Esophagus squamous epithelium (tissue), 5 donors: ENCODE measurements at regions not wholly inside any gene's neighbourhood (a gene's known extent, or its start where the extent isn't known, plus 50 kb on each side); places are given as distances from the start of the nearest gene placed in this dataset.
"Not testable (repeated sequence)": the region's sequence is repeated elsewhere in the genome, so short reads cannot be mapped to it uniquely, and the experiment has no call there.

Experiments
- DNase-seq: peaks from one replicate; lab custom pipeline; 2025; lab: John Stamatoyannopoulos, UW
- H3K27ac ChIP-seq, 4 donors: fragments of 200-600 bp; sonication (generic); one replicate each; pipeline ENCODE4 v1.5.1; 2016 to 2019; ENCODE audit warnings: mild to moderate bottlenecking in 1 of 4
- H3K27me3 ChIP-seq, 4 donors: fragments of 200-600 bp; sonication (generic); 1 replicate in 3 of 4; 2 replicates in 1 of 4; pipeline versions ENCODE4 v1.5.1 to v1.6.0; 2017 to 2021; ENCODE audit warnings: antibody characterized with exemption in 1 of 4
- H3K36me3 ChIP-seq, 3 donors: fragments of 200-600 bp; sonication (generic); one replicate each; pipeline ENCODE4 v1.5.1; 2016 to 2019
- H3K4me1 ChIP-seq, 3 donors: fragments of 200-600 bp; sonication (generic); one replicate each; pipeline ENCODE4 v1.5.1; 2017 to 2019
- H3K4me3 ChIP-seq, 4 donors: fragments of 200-600 bp; sonication (generic); 1 replicate in 3 of 4; 2 replicates in 1 of 4; pipeline ENCODE4 v1.5.1; 2016 to 2019; ENCODE audit warnings: mild to moderate bottlenecking in 2 of 4, moderate library complexity in 1 of 4
- H3K9me3 ChIP-seq, 3 donors: fragments of 200-600 bp; sonication (generic); one replicate each; pipeline ENCODE4 v1.5.1; 2016 to 2019
- CTCF ChIP-seq, 6 experiments: fragments of 450-650 bp in 4 of 6; fragments of 200-600 bp in 2 of 6; sonication (generic) in 2 of 6; IDR thresholded peaks; one replicate each; pipeline ENCODE4 v1.5.1; 2016 to 2019; ENCODE audit warnings: antibody characterized with exemption in 6 of 6, mild to moderate bottlenecking in 4 of 6, moderate library complexity in 4 of 6
- POLR2A ChIP-seq, 4 donors: fragments of 450-650 bp; IDR thresholded peaks; one replicate each; pipeline ENCODE4 v1.6.1; 2017; ENCODE audit warnings: antibody characterized with exemption in 4 of 4, mild to moderate bottlenecking in 4 of 4, moderate library complexity in 3 of 4
- WGBS, 2 donors: methylation state at CpG; one replicate each; pipeline ENCODE4 v1.1.5; 2018; 5-methylcytosine and 5-hydroxymethylcytosine counted together
- intact Hi-C: fragments of 100-400 bp; cut with DNase I; formaldehyde crosslinking; loops from one replicate; pipeline ENCODE4 v1.15.0; 2022
- donor health status: DM: yes; HTN: yes; CAD: no.

GRCh38 chr11:33994937-33995336 lies 56.6 kb upstream of the CAPRIN1 start:
- 80 to 89% methylated on average over 2 of the region's 2 CpGs for WGBS, 2 donors
- intact Hi-C loops = loop anchor here (5.0 kb wide), 2 partner anchors 112 to 362 kb away; partner anchors contain the start of genes ABTB2 and NAT10
- no peak for DNase-seq
- no peak overlapping the region for H3K4me3 ChIP-seq
- H3K36me3 ChIP-seq = no peaks in the 10 kb centered on the region
- no peak overlapping the region for H3K27ac ChIP-seq
- H3K9me3 ChIP-seq = no peaks in the 10 kb centered on the region
- H3K4me1 ChIP-seq = peaks cover 0 to 16% (median 9%) of the 10 kb centered on the region in 3 donors
- peaks cover 0 to 7% (median 0%) of the 10 kb centered on the region in 4 donors for H3K27me3 ChIP-seq
- TF ChIP-seq CTCF (IDR thresholded peaks at IDR 0.05) (no peak), POLR2A (IDR thresholded peaks at IDR 0.05) (no peak)

GRCh38 chr11:33991136-33991535 lies 60.4 kb upstream of the CAPRIN1 start:
- WGBS, 2 donors = 81 to 82% methylated on average over 5 to 8 of the region's 13 CpGs
- H3K36me3 ChIP-seq, H3K4me1 ChIP-seq, H3K27ac ChIP-seq, H3K4me3 ChIP-seq, H3K9me3 ChIP-seq, H3K27me3 ChIP-seq, intact Hi-C loops, DNase-seq: not testable (repeated sequence)

GRCh38 chr11:33990131-33990530 lies 61.4 kb upstream of the CAPRIN1 start:
- H3K27me3 ChIP-seq, intact Hi-C loops, H3K4me1 ChIP-seq, H3K27ac ChIP-seq, H3K36me3 ChIP-seq, H3K4me3 ChIP-seq, H3K9me3 ChIP-seq, DNase-seq: not testable (repeated sequence)
- no CpG with 5 or more reads among the region's 32 CpGs for WGBS, 2 donors

GRCh38 chr11:33989461-33989860 lies 62.1 kb upstream of the CAPRIN1 start:
- TF ChIP-seq POLR2A (IDR thresholded peaks at IDR 0.05) (no peak), CTCF (IDR thresholded peaks at IDR 0.05) (no peak)
- DNase-seq = no peak
- H3K36me3 ChIP-seq = no peaks in the 10 kb centered on the region
- H3K27me3 ChIP-seq = no peaks in the 10 kb centered on the region
- no peak overlapping the region for H3K27ac ChIP-seq
- H3K4me1 ChIP-seq = no peaks in the 10 kb centered on the region
- 79% methylated on average over 7 of the region's 7 CpGs for WGBS, 2 donors
- H3K9me3 ChIP-seq = no peaks in the 10 kb centered on the region
- no peak overlapping the region for H3K4me3 ChIP-seq
- intact Hi-C loops = no loop called here

DNA sequence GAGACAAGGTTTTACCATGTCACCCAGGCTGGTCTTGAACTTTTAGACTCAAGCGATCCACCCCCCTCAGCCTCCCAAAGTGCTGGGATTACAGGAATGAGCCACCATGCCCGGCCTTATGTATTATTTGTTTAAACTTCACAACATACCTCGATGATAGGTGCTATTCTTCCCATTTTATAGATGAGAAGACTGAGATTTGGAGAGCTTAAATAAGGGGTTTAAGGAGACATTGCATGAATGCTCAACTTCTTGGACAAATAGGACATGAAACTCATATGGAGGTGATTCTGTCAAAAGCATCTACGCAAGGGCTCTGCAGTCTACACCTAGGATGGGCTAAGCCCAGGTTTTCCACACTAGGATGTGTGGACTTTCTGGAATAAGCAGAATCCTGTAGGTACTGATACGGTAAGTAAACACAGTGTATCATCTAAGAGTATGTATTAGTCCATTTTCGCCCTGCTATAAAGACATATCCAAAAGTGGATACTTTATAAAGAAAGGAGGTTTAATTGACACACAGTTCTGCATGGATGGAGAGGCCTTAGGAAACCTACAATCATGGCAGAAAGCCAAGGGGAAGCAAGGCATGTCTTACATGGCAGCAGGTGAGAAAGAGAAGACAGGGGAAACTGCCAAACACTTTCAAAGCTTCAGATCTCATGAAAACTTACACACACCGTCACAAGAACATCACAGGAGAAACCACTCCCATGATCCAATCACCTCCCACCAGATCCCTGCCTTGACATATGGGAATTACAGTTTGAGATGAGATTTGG lies 62.8 kb upstream of the CAPRIN1 start:
- Histone ChIP-seq H3K9me3 (no peaks in the 10 kb centered on the region), H3K36me3 (no peaks in the 10 kb centered on the region), H3K4me3 (no peak overlapping the region), H3K27me3 (no peaks in the 10 kb centered on the region), H3K4me1 (no peaks in the 10 kb centered on the region), H3K27ac (no peak overlapping the region)
- intact Hi-C loops = no loop called here
- DNase-seq = no peak
- TF ChIP-seq POLR2A (IDR thresholded peaks at IDR 0.05) = no peak
- no peak for TF ChIP-seq CTCF (IDR thresholded peaks at IDR 0.05)
- 76 to 78% methylated on average over 5 to 7 of the region's 7 CpGs for WGBS, 2 donors

- no peaks in the 10 kb centered on the region for H3K4me1 ChIP-seq
- intact Hi-C loops = no loop called here
- no peak overlapping the region for H3K27ac ChIP-seq
- H3K9me3 ChIP-seq = no peaks in the 10 kb centered on the region
- DNase-seq = no peak
- H3K36me3 ChIP-seq = no peaks in the 10 kb centered on the region
- WGBS, 2 donors = 51 to 59% methylated on average over 11 to 12 of the region's 12 CpGs
- H3K27me3 ChIP-seq = no peaks in the 10 kb centered on the region
- peak; percentile 59 to 75 (median 67) for TF ChIP-seq CTCF (IDR thresholded peaks at IDR 0.05)
- TF ChIP-seq POLR2A (IDR thresholded peaks at IDR 0.05) = no peak
- H3K4me3 ChIP-seq = no peak overlapping the region
These were observed 63.5 kb upstream of the CAPRIN1 start for GRCh38 chr11:33987975-33988580.
